HG03432 (cell line): ENCODE measurements at regions not wholly inside any gene's neighbourhood (a gene's known extent, or its start where the extent isn't known, plus 50 kb on each side); places are given as distances from the start of the nearest gene placed in this dataset.

Experiments
- ATAC-seq: cut with Tn5 transposase; IDR thresholded peaks from one replicate; pipeline ENCODE4 v1.9.1; 2021; ENCODE audit warnings: mild to moderate bottlenecking, moderate library complexity; ENCODE audit not compliant: unreplicated experiment

DNA sequence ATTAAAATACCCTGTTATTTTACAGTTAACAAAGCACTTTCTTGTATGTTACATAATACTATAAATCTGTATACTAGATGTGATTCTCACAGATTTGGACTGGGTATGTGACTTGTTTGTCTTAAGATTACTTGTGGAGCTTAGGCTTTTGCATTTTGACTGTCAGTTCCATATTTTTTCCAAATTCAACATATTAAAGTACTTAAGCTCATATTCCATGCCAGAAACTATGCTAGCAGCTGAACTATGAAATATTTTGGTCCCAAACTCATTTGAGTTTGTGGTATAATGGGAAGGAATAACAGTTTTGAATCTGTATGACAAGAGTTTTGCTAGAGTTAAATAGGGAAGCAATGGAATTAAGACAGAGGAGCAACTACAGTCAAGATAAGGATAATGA is 841.4 kb downstream of the JRKL start:
- no peak for ATAC-seq

- ATAC-seq: no peak
These were observed 844.2 kb downstream of the JRKL start for GRCh38 chr11:97234016-97234415.

GRCh38 chr11:97237151-97237550 is 847.3 kb downstream of the JRKL start:
- peak; percentile 64 for ATAC-seq

DNA sequence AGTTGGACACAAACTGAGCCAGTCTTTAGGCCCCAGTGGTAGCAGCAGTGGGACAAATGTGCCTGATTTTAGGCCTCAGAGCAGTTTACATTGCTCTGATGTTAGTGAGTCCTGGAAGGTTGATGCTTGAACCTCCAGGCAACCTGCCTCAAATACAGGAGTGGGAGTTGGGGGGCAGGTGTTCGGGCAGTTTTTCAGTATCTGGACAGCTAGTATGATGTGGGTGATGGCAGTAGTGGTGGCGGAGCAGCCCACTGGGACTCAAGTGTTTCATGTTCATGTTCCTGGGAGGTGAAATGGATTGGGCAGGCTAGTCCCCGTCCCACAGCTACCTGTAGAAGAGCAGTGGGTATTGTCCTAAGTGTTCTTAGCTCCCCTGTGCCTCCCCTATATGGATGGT is 857.8 kb downstream of the JRKL start:
- ATAC-seq: no peak

DNA sequence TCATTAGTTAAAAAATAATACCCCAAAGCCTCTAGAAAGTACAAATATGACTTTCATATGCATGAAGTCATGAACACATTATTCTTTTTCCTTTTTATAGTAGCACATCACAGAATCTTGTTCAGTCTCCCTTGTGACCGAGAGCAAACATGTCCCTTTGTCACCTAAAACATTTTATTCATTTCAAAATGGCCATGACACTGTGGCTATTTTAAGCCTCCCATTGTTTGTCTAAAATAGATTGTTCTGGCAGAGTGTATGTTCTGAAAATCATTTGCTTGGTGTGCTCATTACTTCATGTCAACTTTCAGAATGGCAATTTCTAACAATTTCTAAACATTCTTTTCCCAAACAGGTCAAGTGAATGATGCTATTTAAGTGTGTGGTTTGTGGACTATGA is 865.0 kb downstream of the JRKL start:
- no peak for ATAC-seq

GRCh38 chr11:97259434-97259833 is 869.6 kb downstream of the JRKL start:
- no peak for ATAC-seq

DNA sequence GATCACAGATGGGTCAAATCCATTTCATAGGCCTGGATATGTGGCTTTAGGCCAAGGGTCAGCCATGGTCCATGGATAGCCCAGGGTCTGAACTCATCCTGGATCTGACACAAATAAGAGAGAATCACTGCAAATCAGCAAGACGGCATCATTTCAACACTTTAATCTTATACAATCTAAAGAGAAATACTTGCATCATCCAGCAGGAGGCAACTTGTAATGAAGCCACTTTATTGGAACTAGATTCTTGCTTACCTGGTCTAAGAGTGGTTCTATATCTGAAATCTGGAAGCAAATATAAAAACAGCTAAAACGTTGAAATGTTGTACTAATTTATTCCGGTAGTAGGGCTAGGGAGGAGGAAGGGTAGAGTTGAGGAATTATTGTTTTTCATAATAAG is 870.1 kb downstream of the JRKL start:
- no peak for ATAC-seq

DNA sequence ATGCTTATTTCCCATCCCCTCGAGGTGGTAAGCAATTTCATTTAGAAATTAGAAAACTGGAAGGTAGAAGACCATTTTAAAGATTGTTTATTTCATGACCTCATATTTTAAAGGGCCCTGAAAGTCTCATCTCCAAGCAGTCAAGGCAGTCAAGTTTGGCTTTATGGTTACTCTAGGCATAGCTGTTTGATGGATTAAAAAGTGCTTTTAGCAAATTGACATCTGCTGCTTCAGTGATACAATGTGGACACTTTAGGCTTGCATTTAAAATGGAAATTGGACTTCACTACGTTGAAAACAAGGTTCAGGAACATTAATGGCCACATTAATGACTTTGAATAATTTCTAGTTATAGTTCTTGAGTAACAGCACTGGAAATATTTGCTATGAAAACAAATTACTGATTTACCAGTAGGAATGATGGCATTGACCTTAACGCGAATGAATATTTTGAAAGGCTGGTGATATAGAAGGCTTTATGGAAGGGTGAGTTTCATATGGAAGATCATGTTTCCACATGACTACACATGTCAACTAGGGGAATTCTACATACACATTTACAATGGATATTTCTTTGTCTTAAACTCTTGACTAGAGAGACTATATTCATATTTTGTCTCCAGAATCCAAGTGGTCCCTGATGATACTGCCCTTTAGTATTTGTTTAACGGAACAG is 873.5 kb downstream of the JRKL start:
- no peak for ATAC-seq

- peak; percentile 49 for ATAC-seq
These were observed 879.7 kb downstream of the JRKL start for GRCh38 chr11:97269527-97269926.

- ATAC-seq: no peak
These were observed 889.5 kb downstream of the JRKL start for GRCh38 chr11:97279341-97279740.

- ATAC-seq: no peak
These were observed 890.5 kb downstream of the JRKL start for GRCh38 chr11:97280347-97280746.

- no peak for ATAC-seq
These were observed 900.0 kb downstream of the JRKL start for GRCh38 chr11:97289823-97290222.

- ATAC-seq: no peak
These were observed 900.7 kb downstream of the JRKL start for GRCh38 chr11:97290464-97291041.

DNA sequence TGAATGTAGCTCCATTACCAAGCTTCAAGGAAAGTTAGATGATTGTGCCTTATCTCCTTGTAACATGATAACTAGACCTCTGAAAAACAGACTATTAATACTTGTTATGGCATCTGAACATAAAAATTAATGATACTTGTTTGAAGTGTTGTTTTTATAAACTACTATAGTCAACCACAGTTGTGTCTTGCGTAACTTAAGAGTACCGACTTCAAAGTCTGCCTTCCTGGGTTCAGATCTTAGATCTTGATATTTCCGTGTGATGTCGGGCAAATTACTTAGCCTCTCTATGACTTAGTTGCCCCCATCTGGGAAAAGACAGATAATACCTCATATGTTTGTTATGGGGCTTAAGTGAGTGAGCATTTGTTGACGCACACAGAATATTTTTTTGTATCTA is 906.5 kb downstream of the JRKL start:
- no peak for ATAC-seq

GRCh38 chr11:97309291-97309690 is 919.5 kb downstream of the JRKL start:
- ATAC-seq: no peak

DNA sequence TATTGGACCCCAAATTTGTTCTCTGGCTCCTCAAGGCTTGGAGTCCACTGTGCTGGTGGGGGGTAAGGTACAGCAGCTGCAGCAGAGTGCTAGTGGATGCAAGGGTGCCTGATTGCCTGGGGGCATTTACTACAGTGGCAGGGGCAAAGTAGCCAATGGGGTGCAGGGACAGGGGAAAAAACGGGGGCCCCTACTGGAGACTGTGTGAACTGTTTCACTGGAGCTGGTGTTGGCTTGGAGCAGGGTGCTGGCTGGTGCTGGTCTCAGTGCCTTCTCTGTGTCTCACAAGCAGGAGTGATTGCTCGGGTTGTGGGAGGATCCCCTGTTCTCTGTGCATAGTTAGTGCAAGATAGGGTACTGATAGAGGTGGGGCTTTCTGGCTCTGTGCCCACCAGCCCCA is 935.9 kb downstream of the JRKL start:
- ATAC-seq: no peak

- ATAC-seq: no peak
These were observed 942.5 kb downstream of the JRKL start for GRCh38 chr11:97332271-97332670.

- no peak for ATAC-seq
These were observed 946.3 kb downstream of the JRKL start for GRCh38 chr11:97336064-97336463.

GRCh38 chr11:97345032-97345431 is 955.2 kb downstream of the JRKL start:
- no peak for ATAC-seq

DNA sequence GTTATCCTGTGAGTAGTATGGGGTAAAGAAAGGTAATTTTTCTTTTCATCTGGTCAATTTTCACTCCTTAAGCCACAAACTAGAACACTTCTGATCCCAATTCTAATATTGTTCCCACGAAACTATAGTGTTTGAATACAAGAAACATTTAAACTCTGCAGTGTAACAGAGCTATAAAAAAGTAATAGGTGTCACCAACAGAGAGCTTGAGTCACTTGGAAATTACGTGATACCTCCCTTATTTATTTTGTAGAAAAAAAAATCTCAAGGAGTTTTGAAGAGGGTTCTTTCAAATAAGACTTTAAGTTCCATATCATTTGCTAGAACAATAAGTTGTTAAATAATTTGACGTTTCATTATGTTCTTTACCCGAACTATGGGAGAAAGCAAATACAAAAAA is 959.4 kb downstream of the JRKL start:
- ATAC-seq: no peak

GRCh38 chr11:97351939-97352338 is 962.1 kb downstream of the JRKL start:
- no peak for ATAC-seq

- no peak for ATAC-seq
These were observed 964.2 kb downstream of the JRKL start for GRCh38 chr11:97354026-97354425.

- ATAC-seq: no peak
These were observed 964.8 kb downstream of the JRKL start for GRCh38 chr11:97354576-97354975.
